HEK293 (cell line): ENCODE measurements at regions not wholly inside any gene's neighbourhood (a gene's known extent, or its start where the extent isn't known, plus 50 kb on each side); places are given as distances from the start of the nearest gene placed in this dataset.

Experiments used
- CTCF ChIA-PET: fragments of 350-600 bp; formaldehyde crosslinking; extraction: SDS; loops from one replicate; lab custom pipeline; 2021; ENCODE audit warnings: antibody characterized with exemption; lab: Yijun Ruan, JAX
- POLR2A ChIA-PET: fragments of 300-600 bp; formaldehyde crosslinking; extraction: SDS; loops from one replicate; lab custom pipeline; 2020; ENCODE audit warnings: antibody characterized with exemption, inconsistent platforms; lab: Yijun Ruan, JAX
- H3K27ac ChIP-seq: fragments of 200-500 bp; sonication (Bioruptor generic); 2 replicates; pipeline ENCODE4 v1.5.1; 2014; ENCODE audit warnings: low read depth, low read length, control low read depth, inconsistent platforms; ENCODE audit errors: extremely low read depth
- H3K36me3 ChIP-seq, 2 experiments: fragments of 200-500 bp in 1 of 2; sonication (Bioruptor generic) in 1 of 2; 1 replicate in 1 of 2; 2 replicates in 1 of 2; pipeline ENCODE4 v1.5.1; 2014 to 2017; ENCODE audit warnings: inconsistent platforms in 2 of 2, low read length in 2 of 2; ENCODE audit not compliant: control insufficient read depth in 2 of 2, insufficient read depth in 1 of 2
- H3K4me1 ChIP-seq: fragments of 200-500 bp; sonication (Bioruptor generic); 2 replicates; pipeline ENCODE4 v1.5.1; 2014; ENCODE audit warnings: mild to moderate bottlenecking, low read length, inconsistent platforms; ENCODE audit not compliant: control insufficient read depth, insufficient read depth
- H3K4me3 ChIP-seq: 2 replicates; pipeline ENCODE4 v1.5.1; 2011; ENCODE audit warnings: low read depth, mild to moderate bottlenecking, control low read depth, low read length, moderate library complexity
- H3K9me3 ChIP-seq: fragments of 200-500 bp; sonication (Bioruptor generic); 2 replicates; pipeline ENCODE4 v1.5.1; 2014; ENCODE audit warnings: low read depth, low read length, inconsistent platforms; ENCODE audit not compliant: control insufficient read depth, insufficient read depth
- SCRT2 ChIP-seq: fragments of 450-650 bp; formaldehyde crosslinking; IDR thresholded peaks from 2 replicates; pipeline ENCODE4 v1.5.1; 2016; ENCODE audit warnings: missing biosample characterization, missing genetic modification characterization
- YY1 ChIP-seq: fragments of 450-650 bp; formaldehyde crosslinking; IDR thresholded peaks from 2 replicates; pipeline ENCODE4 v1.5.1; 2018; ENCODE audit warnings: missing biosample characterization, missing genetic modification characterization
- ZBTB48 ChIP-seq: fragments of 450-650 bp; formaldehyde crosslinking; IDR thresholded peaks from 2 replicates; pipeline ENCODE4 v1.5.1; 2016; ENCODE audit warnings: missing biosample characterization, missing genetic modification characterization
- ZIC2 ChIP-seq: fragments of 450-650 bp; formaldehyde crosslinking; IDR thresholded peaks from 2 replicates; pipeline ENCODE4 v1.5.1; 2016; ENCODE audit warnings: missing biosample characterization, missing genetic modification characterization
- ZNF2 ChIP-seq: fragments of 450-650 bp; formaldehyde crosslinking; IDR thresholded peaks from 2 replicates; pipeline ENCODE4 v1.5.1; 2016; ENCODE audit warnings: missing biosample characterization, missing genetic modification characterization
- ZNF23 ChIP-seq: fragments of 450-650 bp; formaldehyde crosslinking; IDR thresholded peaks from 2 replicates; pipeline ENCODE4 v1.5.1; 2016; ENCODE audit warnings: missing biosample characterization, missing genetic modification characterization, borderline replicate concordance
- ZNF426 ChIP-seq: fragments of 450-650 bp; formaldehyde crosslinking; IDR thresholded peaks from 2 replicates; pipeline ENCODE4 v1.5.1; 2017; ENCODE audit warnings: missing biosample characterization, missing genetic modification characterization, mild to moderate bottlenecking, inconsistent platforms, moderate library complexity
- ZNF544 ChIP-seq: fragments of 450-650 bp; formaldehyde crosslinking; IDR thresholded peaks from 2 replicates; pipeline ENCODE4 v1.5.0; 2017; ENCODE audit warnings: missing biosample characterization, missing genetic modification characterization
- ZNF791 ChIP-seq: fragments of 450-650 bp; formaldehyde crosslinking; IDR thresholded peaks from 2 replicates; pipeline ENCODE4 v1.5.1; 2016; ENCODE audit warnings: missing biosample characterization, missing genetic modification characterization
- ZXDB ChIP-seq: fragments of 450-650 bp; formaldehyde crosslinking; IDR thresholded peaks from 2 replicates; pipeline ENCODE4 v1.5.1; 2016; ENCODE audit warnings: missing biosample characterization, missing genetic modification characterization
- TF ChIP-seq, protein P1 (sequence below): fragments of 450-650 bp; formaldehyde crosslinking; IDR thresholded peaks from 2 replicates; pipeline ENCODE4 v1.5.1; 2016; ENCODE audit warnings: missing biosample characterization, missing genetic modification characterization
- TF ChIP-seq, protein P2 (sequence below): fragments of 450-650 bp; formaldehyde crosslinking; IDR thresholded peaks from 2 replicates; pipeline ENCODE4 v1.5.1; 2016; ENCODE audit warnings: missing biosample characterization, missing genetic modification characterization, borderline replicate concordance
- TF ChIP-seq, protein P3 (sequence below): fragments of 450-650 bp; formaldehyde crosslinking; conservative IDR thresholded peaks from 2 replicates; pipeline ENCODE4 v1.5.1; 2016; ENCODE audit warnings: low read depth, missing biosample characterization, missing genetic modification characterization
- TF ChIP-seq, protein P4 (sequence below): fragments of 450-650 bp; formaldehyde crosslinking; IDR thresholded peaks from 2 replicates; pipeline ENCODE4 v1.5.1; 2017; ENCODE audit warnings: missing biosample characterization, missing genetic modification characterization

DNA sequence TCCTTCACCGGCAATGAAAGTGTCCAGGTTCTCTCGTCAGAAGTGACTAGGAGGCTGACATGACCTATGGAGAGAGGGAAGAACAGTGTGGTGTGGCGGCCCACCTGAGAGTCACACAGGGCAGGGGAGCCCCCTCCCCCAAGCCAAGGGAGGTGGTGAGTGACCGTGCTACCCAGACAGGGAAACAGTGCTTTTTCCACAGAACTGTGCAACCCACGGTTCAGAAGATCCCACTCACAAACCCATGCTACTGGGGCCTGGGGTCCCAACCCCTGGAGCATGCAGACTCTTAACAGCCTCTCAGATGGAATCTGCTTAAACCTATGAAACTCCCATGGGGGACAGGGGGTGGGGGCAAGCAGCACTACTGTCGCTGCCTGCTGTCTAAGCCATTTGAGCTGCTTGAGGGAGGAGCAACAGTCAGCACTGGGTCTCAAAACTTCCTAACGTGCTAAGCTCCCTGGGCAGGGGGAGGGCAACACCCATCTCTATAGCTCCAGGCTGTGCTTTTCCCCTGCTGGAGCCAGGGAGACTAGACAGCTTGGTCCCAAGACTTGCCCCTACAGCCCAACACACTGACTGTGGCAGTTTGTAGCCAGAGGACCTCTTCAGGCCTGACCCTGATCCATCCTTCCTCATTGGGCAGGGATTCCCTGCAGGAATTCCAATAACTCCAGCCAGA is 850.4 kb upstream of the AADAT start (continued):
- TF ChIP-seq, protein P1, sequence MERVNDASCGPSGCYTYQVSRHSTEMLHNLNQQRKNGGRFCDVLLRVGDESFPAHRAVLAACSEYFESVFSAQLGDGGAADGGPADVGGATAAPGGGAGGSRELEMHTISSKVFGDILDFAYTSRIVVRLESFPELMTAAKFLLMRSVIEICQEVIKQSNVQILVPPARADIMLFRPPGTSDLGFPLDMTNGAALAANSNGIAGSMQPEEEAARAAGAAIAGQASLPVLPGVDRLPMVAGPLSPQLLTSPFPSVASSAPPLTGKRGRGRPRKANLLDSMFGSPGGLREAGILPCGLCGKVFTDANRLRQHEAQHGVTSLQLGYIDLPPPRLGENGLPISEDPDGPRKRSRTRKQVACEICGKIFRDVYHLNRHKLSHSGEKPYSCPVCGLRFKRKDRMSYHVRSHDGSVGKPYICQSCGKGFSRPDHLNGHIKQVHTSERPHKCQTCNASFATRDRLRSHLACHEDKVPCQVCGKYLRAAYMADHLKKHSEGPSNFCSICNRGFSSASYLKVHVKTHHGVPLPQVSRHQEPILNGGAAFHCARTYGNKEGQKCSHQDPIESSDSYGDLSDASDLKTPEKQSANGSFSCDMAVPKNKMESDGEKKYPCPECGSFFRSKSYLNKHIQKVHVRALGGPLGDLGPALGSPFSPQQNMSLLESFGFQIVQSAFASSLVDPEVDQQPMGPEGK (tag by site-specific recombination) = no peak
- TF ChIP-seq YY1 (tag by site-specific recombination) = no peak

DNA sequence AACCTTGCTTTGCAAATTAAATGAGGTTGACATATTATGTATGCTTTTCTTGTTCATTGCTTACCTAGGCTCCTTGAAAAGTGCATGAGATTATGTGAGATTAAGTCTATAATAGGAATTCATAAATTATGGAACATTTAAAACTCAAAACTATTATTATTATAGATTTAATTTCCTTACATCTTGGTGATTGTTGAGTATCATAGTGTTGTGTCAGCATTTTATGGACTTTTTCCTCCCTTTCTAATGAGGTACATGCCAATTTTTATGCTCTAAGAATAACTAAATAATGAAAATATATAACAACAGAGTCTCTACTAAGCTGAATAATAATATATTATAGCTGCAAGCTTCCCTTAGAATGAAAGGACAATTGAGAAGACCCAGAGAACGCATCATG is 848.8 kb upstream of the AADAT start:
- Histone ChIP-seq H3K4me1 (no peaks in the 10 kb centered on the region), H3K27ac (no peak overlapping the region), H3K36me3 (no peaks in the 10 kb centered on the region)
- POLR2A ChIA-PET = no interaction called here
- no peak for TF ChIP-seq ZNF426 (tag by site-specific recombination)
- TF ChIP-seq ZXDB (tag by site-specific recombination) = no peak
- TF ChIP-seq ZIC2 (tag by site-specific recombination) = no peak
- TF ChIP-seq ZNF791 (tag by site-specific recombination) = no peak
- TF ChIP-seq, protein P2, sequence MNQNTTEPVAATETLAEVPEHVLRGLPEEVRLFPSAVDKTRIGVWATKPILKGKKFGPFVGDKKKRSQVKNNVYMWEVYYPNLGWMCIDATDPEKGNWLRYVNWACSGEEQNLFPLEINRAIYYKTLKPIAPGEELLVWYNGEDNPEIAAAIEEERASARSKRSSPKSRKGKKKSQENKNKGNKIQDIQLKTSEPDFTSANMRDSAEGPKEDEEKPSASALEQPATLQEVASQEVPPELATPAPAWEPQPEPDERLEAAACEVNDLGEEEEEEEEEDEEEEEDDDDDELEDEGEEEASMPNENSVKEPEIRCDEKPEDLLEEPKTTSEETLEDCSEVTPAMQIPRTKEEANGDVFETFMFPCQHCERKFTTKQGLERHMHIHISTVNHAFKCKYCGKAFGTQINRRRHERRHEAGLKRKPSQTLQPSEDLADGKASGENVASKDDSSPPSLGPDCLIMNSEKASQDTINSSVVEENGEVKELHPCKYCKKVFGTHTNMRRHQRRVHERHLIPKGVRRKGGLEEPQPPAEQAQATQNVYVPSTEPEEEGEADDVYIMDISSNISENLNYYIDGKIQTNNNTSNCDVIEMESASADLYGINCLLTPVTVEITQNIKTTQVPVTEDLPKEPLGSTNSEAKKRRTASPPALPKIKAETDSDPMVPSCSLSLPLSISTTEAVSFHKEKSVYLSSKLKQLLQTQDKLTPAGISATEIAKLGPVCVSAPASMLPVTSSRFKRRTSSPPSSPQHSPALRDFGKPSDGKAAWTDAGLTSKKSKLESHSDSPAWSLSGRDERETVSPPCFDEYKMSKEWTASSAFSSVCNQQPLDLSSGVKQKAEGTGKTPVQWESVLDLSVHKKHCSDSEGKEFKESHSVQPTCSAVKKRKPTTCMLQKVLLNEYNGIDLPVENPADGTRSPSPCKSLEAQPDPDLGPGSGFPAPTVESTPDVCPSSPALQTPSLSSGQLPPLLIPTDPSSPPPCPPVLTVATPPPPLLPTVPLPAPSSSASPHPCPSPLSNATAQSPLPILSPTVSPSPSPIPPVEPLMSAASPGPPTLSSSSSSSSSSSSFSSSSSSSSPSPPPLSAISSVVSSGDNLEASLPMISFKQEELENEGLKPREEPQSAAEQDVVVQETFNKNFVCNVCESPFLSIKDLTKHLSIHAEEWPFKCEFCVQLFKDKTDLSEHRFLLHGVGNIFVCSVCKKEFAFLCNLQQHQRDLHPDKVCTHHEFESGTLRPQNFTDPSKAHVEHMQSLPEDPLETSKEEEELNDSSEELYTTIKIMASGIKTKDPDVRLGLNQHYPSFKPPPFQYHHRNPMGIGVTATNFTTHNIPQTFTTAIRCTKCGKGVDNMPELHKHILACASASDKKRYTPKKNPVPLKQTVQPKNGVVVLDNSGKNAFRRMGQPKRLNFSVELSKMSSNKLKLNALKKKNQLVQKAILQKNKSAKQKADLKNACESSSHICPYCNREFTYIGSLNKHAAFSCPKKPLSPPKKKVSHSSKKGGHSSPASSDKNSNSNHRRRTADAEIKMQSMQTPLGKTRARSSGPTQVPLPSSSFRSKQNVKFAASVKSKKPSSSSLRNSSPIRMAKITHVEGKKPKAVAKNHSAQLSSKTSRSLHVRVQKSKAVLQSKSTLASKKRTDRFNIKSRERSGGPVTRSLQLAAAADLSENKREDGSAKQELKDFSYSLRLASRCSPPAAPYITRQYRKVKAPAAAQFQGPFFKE (tag by site-specific recombination) = no peak
- TF ChIP-seq ZNF2 (tag by site-specific recombination) = no peak
- TF ChIP-seq ZBTB48 (tag by site-specific recombination) = no peak
- TF ChIP-seq SCRT2 = no peak
- TF ChIP-seq, protein P3, sequence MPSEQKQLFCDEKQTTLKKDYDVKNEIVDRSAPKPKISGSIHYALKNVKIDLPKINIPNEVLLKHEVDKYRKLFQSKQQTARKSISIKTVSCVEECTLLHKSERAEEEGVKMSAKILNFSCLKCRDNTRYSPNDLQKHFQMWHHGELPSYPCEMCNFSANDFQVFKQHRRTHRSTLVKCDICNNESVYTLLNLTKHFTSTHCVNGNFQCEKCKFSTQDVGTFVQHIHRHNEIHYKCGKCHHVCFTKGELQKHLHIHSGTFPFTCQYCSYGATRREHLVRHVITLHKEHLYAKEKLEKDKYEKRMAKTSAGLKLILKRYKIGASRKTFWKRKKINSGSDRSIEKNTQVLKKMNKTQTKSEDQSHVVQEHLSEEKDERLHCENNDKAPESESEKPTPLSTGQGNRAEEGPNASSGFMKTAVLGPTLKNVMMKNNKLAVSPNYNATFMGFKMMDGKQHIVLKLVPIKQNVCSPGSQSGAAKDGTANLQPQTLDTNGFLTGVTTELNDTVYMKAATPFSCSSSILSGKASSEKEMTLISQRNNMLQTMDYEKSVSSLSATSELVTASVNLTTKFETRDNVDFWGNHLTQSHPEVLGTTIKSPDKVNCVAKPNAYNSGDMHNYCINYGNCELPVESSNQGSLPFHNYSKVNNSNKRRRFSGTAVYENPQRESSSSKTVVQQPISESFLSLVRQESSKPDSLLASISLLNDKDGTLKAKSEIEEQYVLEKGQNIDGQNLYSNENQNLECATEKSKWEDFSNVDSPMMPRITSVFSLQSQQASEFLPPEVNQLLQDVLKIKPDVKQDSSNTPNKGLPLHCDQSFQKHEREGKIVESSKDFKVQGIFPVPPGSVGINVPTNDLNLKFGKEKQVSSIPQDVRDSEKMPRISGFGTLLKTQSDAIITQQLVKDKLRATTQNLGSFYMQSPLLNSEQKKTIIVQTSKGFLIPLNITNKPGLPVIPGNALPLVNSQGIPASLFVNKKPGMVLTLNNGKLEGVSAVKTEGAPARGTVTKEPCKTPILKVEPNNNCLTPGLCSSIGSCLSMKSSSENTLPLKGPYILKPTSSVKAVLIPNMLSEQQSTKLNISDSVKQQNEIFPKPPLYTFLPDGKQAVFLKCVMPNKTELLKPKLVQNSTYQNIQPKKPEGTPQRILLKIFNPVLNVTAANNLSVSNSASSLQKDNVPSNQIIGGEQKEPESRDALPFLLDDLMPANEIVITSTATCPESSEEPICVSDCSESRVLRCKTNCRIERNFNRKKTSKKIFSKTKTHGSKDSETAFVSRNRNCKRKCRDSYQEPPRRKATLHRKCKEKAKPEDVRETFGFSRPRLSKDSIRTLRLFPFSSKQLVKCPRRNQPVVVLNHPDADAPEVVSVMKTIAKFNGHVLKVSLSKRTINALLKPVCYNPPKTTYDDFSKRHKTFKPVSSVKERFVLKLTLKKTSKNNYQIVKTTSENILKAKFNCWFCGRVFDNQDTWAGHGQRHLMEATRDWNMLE (tag by site-specific recombination) = no peak
- TF ChIP-seq ZNF544 = no peak
- no peak for TF ChIP-seq ZNF23 (tag by site-specific recombination)
- TF ChIP-seq, protein P4, sequence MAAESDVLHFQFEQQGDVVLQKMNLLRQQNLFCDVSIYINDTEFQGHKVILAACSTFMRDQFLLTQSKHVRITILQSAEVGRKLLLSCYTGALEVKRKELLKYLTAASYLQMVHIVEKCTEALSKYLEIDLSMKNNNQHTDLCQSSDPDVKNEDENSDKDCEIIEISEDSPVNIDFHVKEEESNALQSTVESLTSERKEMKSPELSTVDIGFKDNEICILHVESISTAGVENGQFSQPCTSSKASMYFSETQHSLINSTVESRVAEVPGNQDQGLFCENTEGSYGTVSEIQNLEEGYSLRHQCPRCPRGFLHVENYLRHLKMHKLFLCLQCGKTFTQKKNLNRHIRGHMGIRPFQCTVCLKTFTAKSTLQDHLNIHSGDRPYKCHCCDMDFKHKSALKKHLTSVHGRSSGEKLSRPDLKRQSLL (tag by site-specific recombination) = no peak
- TF ChIP-seq, all 188 proteins: peak for 0
- Histone ChIP-seq H3K9me3 (no peaks in the 10 kb centered on the region), H3K4me3 (no peak overlapping the region)
- CTCF ChIA-PET = no interaction called here
